Right cardiac atrium (tissue), 5 donors: ENCODE measurements at regions not wholly inside any gene's neighbourhood (a gene's known extent, or its start where the extent isn't known, plus 50 kb on each side); places are given as distances from the start of the nearest gene placed in this dataset.
"Not testable (repeated sequence)": the region's sequence is repeated elsewhere in the genome, so short reads cannot be mapped to it uniquely, and the experiment has no call there.

Source experiments
- ATAC-seq, 2 donors: fragments of 200-7000 bp; cut with Tn5 transposase; one replicate each; pipeline versions ENCODE4 v1.8.0 to v1.9.1; 2020; ENCODE audit warnings: moderate library complexity in 2 of 2, mild to moderate bottlenecking in 1 of 2
- DNase-seq, 3 donors: peaks; one replicate each; pipeline ENCODE4 v3.0.0-alpha.2; 2020
- H3K27ac ChIP-seq: one replicate; pipeline ENCODE4 v1.5.1; 2013; ENCODE audit warnings: mild to moderate bottlenecking, low read length, control low read depth, moderate library complexity
- H3K27me3 ChIP-seq: one replicate; pipeline ENCODE4 v1.6.1; 2013; ENCODE audit not compliant: control insufficient read depth, insufficient read depth
- H3K4me1 ChIP-seq: one replicate; pipeline ENCODE4 v1.6.1; 2013; ENCODE audit warnings: low read length; ENCODE audit not compliant: control insufficient read depth, insufficient read depth
- H3K4me3 ChIP-seq: one replicate; pipeline ENCODE4 v1.5.1; 2013; ENCODE audit warnings: low read length, control low read depth
- H3K9me3 ChIP-seq: one replicate; pipeline ENCODE4 v1.6.1; 2013; ENCODE audit warnings: low read length; ENCODE audit not compliant: control insufficient read depth
- WGBS: extraction: QIAGEN DNeasy Blood & Tissue Kit; methylation state at CpG from one replicate; pipeline ENCODE4 v1.1.7; 2013; 5-methylcytosine and 5-hydroxymethylcytosine counted together
- intact Hi-C, 4 donors: fragments of 100-400 bp; cut with DNase I; formaldehyde crosslinking; loops; one replicate each; pipeline versions ENCODE4 v1.11.0 to v1.14.0; 2022 to 2023
- donor health status: healthy with polysubstance abuse.
- donor health status: DM: no; HTN: yes; CAD: no.
- donor health status: DM: no; HTN: no; CAD: no.
- donor health status: DM: no; HTN: yes; CAD: no; lungs with severe emphysema.
- donor health status: DM: yes; HTN: yes; CAD: no.

DNA sequence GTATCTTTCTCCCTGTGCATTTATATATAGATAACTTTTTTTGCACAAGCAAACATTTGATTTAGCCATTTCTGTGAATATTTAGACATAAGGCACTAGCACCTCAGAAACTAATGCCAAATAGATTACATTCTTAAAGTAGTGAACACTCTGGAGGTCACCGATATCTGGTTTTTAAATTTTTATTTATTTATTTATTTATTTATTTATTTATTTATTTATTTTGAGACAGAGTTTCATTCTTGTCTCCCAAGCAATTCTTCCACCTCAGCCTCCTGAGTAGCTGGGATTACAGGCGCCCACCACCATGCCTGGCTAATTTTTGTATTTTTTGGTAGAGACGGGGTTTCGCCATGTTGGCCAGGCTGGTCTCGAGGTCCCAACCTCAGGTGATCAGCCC lies 67.9 kb upstream of the FST start:
- H3K4me3 ChIP-seq, intact Hi-C loops, DNase-seq, H3K27ac ChIP-seq, ATAC-seq, H3K9me3 ChIP-seq, H3K27me3 ChIP-seq, H3K4me1 ChIP-seq: not testable (repeated sequence)
- 97% methylated on average over 5 of the region's 5 CpGs for WGBS

DNA sequence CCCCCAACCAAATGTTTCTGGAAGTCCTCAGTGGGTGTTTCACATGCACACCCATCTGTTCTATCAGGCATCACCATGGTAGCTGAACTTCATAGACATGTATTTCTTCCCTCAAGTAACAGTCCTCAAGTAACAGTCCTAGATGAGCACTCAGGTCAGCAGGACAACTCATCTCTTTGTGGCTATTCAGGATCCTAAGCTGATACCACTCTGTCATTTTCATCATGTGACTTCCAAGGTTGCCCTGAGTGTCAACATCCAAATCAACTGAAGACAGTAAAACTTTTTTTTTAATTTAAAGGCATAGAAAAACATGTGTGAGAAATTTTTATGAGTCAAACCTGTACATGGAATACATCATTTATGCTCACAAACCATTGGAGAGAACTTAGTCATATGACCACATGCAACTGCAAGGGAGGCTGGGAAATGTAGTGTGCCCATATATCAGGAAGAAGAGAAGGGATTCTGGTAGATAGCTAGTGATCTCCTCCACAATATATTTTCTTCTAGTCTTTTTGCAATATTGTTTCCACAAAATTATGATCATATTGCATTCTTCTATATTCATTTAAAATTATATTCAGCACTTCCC lies 64.2 kb upstream of the FST start:
- Histone ChIP-seq H3K4me3 (no peak overlapping the region), H3K27me3 (no peaks in the 10 kb centered on the region), H3K4me1 (no peaks in the 10 kb centered on the region), H3K27ac (no peak overlapping the region), H3K9me3 (no peaks in the 10 kb centered on the region)
- intact Hi-C loops: no loop called here
- no peak for DNase-seq
- ATAC-seq: no peak

DNA sequence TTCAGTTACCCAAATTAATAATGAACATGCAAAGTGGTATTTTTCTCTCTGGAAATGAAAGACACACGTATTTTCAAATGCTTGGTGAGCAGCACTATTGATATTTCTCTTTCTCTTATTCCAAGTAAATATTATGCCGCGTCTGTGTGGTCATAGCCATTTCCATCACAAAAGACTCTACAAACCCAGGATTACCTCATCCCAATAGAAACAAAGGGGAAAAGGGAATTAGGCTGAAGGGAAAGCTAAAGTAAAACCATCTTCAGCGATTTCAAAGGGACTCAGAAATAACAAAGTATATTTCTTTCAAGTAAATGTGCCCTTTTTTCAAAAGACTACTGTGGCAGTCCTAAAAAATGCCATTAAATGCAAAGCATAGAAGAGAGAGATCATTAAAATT lies 62.0 kb upstream of the FST start:
- Histone ChIP-seq H3K4me1 (no peaks in the 10 kb centered on the region), H3K27ac (no peak overlapping the region), H3K27me3 (no peaks in the 10 kb centered on the region), H3K4me3 (no peak overlapping the region), H3K9me3 (no peaks in the 10 kb centered on the region)
- WGBS: 71% methylated on average over 4 of the region's 4 CpGs
- DNase-seq (no peak), ATAC-seq (no peak)
- intact Hi-C loops: no loop called here

DNA sequence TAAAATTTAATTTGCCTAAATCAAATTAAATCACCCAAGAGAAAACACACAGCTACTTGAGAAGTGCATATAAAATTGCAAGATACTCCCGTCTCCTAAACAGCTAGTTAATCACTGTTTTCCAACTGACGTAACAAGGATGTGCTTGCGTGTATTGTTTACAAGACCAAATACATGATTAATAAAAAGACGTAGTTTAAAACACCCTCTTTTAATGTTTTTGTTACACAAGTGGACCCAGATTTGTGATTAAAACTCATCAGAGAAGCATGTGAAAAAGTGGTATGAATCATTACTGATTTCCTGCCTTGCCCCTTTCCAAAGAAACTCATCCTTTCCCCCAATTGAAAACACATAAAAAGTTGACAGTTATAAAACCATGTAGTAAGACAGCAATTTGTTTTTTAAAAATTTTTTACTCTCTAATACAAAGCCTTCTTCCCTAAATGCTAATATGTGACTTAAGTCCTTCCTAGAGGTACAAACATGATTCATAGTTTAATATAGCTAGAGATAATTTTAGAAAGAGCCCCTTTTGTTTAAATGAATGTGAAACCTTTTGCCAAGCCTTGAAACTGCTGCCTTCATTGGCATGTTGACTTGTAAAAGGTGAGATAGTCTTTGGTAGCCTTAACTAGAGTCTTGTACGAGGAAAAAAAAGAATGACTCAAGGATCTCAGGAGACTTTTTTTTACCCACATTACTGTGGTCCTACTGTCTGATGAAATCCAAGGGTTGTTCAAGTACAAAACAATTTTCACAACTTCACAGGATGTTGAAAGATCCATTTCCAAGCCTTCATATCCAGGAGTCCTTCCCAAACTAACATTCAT lies 61.4 kb upstream of the FST start:
- H3K4me1 ChIP-seq: peaks cover 1% of the 10 kb centered on the region
- no peak for DNase-seq
- WGBS: 85% methylated on average over 5 of the region's 5 CpGs
- intact Hi-C loops: no loop called here
- H3K4me3 ChIP-seq: no peak overlapping the region
- H3K27ac ChIP-seq: no peak overlapping the region
- no peak for ATAC-seq
- H3K9me3 ChIP-seq: peaks cover 1% of the 10 kb centered on the region
- H3K27me3 ChIP-seq: no peaks in the 10 kb centered on the region

DNA sequence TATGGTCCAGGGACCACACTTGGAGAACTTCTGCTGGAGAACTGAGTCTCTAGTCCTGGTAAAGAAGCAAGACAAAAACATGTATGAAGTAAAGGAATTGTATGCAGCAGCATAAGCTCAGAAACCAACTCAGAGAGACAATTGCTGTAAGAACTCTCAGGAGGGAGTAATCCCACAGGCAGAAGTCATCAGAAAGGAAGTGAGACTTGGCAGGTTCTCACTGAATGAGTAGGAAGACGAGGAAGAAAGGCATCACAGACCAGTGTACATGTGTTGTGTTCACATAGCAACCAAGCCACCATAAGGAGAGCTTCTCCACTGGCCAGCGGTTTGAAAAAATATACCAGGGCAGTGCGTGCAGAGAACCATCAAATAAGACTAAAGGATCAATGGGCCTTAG lies 57.9 kb upstream of the FST start:
- Histone ChIP-seq H3K27ac (no peak overlapping the region), H3K9me3 (peaks cover 1% of the 10 kb centered on the region), H3K27me3 (no peaks in the 10 kb centered on the region), H3K4me3 (no peak overlapping the region), H3K4me1 (peaks cover 1% of the 10 kb centered on the region)
- whole genome bisulfite sequencing: 58% methylated on average over 3 of the region's 3 CpGs
- ATAC-seq: no peak
- intact Hi-C loops: no loop called here
- no peak for DNase-seq

DNA sequence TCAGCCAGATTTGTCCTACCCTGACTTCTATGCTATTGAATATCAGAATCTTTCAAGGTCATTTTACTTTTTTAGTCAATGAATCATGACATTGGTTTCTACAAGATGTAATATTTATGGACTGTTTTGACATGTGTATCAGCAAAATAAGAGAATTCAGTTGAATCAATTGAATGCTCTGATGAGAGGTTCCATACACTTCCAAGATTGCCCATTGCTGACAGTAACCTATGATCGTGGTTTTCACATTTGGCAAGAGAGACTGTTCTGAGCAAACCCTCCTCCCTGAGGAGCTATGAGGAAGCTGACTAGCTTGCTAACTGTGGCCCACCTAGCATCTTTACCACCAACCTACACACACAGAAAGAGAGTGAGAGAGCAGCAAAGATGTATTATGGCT lies 56.7 kb upstream of the FST start:
- DNase-seq (no peak), ATAC-seq (no peak)
- intact Hi-C loops: no loop called here
- no peaks in the 10 kb centered on the region for H3K27me3 ChIP-seq
- peaks cover 1% of the 10 kb centered on the region for H3K9me3 ChIP-seq
- no peak overlapping the region for H3K4me3 ChIP-seq
- peaks cover 1% of the 10 kb centered on the region for H3K4me1 ChIP-seq
- no peak overlapping the region for H3K27ac ChIP-seq
- 72% methylated on average over 1 of the region's 1 CpG for WGBS

DNA sequence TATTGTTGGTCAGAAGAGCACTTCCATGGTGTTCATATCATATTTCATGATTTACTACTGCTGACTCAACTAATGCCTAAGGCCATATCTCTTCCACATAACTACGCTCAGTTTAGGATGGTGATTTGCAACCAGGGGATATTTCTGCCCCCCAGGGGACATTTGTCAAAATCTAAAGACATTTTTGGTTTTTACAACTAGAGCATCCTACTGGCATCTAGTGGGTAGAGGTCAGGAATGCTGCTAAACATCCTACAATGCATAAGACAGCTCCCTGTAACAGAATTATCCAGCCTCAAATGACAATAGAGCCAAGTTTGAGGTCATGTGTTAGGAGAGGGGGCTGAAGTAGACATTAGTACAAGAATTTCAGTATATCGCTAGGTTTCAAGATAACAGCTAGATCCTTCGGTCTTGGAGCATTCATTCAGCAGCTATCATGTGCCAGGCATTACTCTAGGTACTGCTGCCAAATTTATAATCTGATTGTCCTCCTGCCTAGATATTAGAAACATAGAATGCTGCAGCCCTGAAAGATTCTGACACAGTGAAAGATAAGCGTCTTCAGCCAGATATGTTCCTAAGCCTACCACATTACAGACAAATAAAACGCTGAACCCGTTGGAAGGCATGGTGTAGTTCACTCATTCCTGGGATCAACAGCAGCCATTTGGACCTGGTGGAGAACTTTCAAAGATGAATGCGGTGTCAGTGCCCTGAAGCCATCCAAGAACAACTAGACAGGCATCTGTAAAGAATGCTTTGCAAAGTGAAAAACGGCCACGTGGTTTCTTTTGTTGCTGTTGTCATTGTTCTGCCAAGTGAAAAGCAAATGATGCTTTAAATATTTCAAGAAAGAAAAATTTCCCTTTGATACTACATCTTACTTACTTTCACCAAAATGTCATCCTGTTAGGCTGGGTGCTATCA lies 55.5 kb upstream of the FST start:
- peak in 1 of 2 donors; percentile 67 for ATAC-seq
- intact Hi-C loops: no loop called here
- Histone ChIP-seq H3K4me1 (peaks cover 1% of the 10 kb centered on the region), H3K4me3 (no peak overlapping the region), H3K27ac (no peak overlapping the region), H3K9me3 (peaks cover 1% of the 10 kb centered on the region), H3K27me3 (no peaks in the 10 kb centered on the region)
- no peak for DNase-seq
- 37% methylated on average over 9 of the region's 9 CpGs for WGBS

DNA sequence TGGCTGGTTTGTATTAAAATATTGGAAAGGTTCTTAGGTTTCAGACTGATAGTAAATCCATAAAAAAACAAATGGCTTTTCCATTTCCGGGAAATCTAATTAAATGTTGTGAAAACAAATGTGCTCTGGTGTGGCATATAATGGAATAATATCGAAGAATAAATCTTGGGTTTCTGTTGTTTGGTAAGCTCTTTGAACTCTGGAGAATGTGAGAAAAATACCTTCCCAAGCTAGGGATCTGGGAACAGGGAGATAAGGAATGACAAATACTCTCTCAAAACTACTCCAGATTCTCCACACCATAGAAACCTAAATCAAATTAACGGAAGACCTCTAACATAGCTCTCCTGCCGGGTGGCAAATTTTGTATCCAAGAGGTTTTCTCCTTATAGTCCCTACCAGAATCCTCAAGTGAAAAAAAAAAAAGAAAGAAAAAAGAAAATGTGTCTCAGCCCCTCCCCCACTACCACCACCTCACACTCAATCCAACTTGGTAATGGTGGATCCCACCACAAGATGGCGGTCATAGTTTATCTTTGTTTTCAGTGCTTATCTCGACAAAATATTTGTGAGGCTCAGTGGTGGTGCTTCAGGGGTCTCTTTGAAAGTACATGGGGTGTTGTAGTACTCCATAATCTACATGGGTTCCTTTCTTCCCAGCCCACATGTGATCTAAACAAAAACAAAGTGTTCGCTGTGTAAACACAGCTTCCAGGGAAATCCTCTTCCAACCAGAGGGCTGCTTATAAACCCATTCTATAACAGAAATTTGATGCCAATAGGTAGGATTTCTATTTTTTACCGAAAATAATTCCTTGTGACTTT lies 54.5 kb upstream of the FST start:
- H3K27me3 ChIP-seq: no peaks in the 10 kb centered on the region
- WGBS: 68% methylated on average over 8 of the region's 8 CpGs
- H3K4me3 ChIP-seq: no peak overlapping the region
- peaks cover 1% of the 10 kb centered on the region for H3K9me3 ChIP-seq
- H3K27ac ChIP-seq: no peak overlapping the region
- intact Hi-C loops: no loop called here
- no peak for DNase-seq
- H3K4me1 ChIP-seq: peaks cover 1% of the 10 kb centered on the region
- ATAC-seq: no peak

DNA sequence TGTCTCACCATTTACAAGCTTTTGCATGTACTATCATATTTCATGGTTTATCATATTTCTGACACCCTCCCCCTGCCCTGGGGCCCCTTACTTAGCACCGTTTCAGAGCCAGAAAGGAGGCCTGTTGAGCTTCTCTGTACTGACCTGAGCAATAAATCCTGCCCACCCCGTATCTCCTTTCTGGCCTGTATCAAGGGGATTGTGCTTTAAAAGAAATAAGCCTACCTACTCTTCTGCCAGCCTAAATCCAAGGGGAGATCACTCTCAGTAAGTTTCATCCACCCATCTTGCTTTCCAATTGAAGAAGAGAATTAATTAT lies 54.0 kb upstream of the FST start:
- no peak overlapping the region for H3K4me3 ChIP-seq
- DNase-seq (no peak), ATAC-seq (no peak)
- H3K27ac ChIP-seq: no peak overlapping the region
- H3K27me3 ChIP-seq: no peaks in the 10 kb centered on the region
- peaks cover 1% of the 10 kb centered on the region for H3K9me3 ChIP-seq
- peaks cover 1% of the 10 kb centered on the region for H3K4me1 ChIP-seq
- intact Hi-C loops: no loop called here
- WGBS: 57% methylated on average over 2 of the region's 2 CpGs

DNA sequence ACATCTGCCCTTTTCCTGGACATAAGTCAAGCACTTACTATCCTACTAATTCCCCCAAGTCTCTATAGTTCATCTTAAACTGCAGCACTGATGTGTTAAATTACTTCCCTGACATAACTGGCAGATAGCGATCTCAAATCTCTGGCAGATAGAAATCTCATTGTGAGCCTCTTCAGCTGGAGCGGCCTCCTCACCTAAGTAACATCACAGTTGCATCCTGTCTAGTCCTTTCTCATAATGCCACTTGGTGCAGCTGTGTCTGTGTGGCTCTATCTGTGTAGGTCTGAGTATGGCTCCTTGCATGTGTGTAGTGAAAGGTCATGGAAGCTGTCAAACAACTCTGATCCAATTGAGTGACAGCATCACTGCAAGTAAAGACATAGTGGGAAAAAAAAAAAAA lies 53.6 kb upstream of the FST start:
- H3K27ac ChIP-seq: no peak overlapping the region
- no peak for ATAC-seq
- H3K9me3 ChIP-seq: peaks cover 1% of the 10 kb centered on the region
- no peak for DNase-seq
- H3K27me3 ChIP-seq: no peaks in the 10 kb centered on the region
- intact Hi-C loops: no loop called here
- WGBS: 88% methylated on average over 2 of the region's 2 CpGs
- H3K4me1 ChIP-seq: peaks cover 1% of the 10 kb centered on the region
- H3K4me3 ChIP-seq: no peak overlapping the region
